ENCODE measurements at regions not wholly inside any gene's neighbourhood (a gene's known extent, or its start where the extent isn't known, plus 50 kb on each side); places are given as distances from the start of the nearest gene placed in this dataset.

GRCh38 chr10:10295537-10295936, 722.1 kb upstream of the CELF2 start:
- TF ChIP-seq CTCF (IDR thresholded peaks at IDR 0.05) (no peak), POLR2A (IDR thresholded peaks at IDR 0.05) (no peak)
